ENCODE measurements at regions not wholly inside any gene's neighbourhood (a gene's known extent, or its start where the extent isn't known, plus 50 kb on each side); places are given as distances from the start of the nearest gene placed in this dataset.

GRCh38 chr7:32263611-32264010 is 193.4 kb upstream of the PDE1C start:
- no peak for DNase-seq

- no peak for DNase-seq
Observed at GRCh38 chr7:32262315-32262714, 192.1 kb upstream of the PDE1C start.

GRCh38 chr7:32259931-32260596 is 189.9 kb upstream of the PDE1C start:
- no peak for DNase-seq

- DNase-seq = no peak
Observed at GRCh38 chr7:32258265-32258664, 188.1 kb upstream of the PDE1C start.

- no peak for DNase-seq
Observed at GRCh38 chr7:32257621-32258020, 187.4 kb upstream of the PDE1C start.

- no peak for DNase-seq
Observed at GRCh38 chr7:32256811-32257210, 186.6 kb upstream of the PDE1C start.

GRCh38 chr7:32256376-32256775 is 186.2 kb upstream of the PDE1C start:
- no peak for DNase-seq

GRCh38 chr7:32255036-32255435 is 184.8 kb upstream of the PDE1C start:
- no peak for DNase-seq

GRCh38 chr7:32253299-32253698 is 183.1 kb upstream of the PDE1C start:
- no peak for DNase-seq

- no peak for DNase-seq
Observed at GRCh38 chr7:32251659-32252058, 181.5 kb upstream of the PDE1C start.

- DNase-seq = no peak
Observed at GRCh38 chr7:32250471-32251260, 180.5 kb upstream of the PDE1C start.

GRCh38 chr7:32250003-32250402 is 179.8 kb upstream of the PDE1C start:
- DNase-seq = no peak

GRCh38 chr7:32248522-32248921 is 178.3 kb upstream of the PDE1C start:
- no peak for DNase-seq

GRCh38 chr7:32244806-32245345 is 174.7 kb upstream of the PDE1C start:
- no peak for DNase-seq

GRCh38 chr7:32243687-32244290 is 173.6 kb upstream of the PDE1C start:
- DNase-seq = no peak

- no peak for DNase-seq
Observed at GRCh38 chr7:32242436-32242835, 172.2 kb upstream of the PDE1C start.

- no peak for DNase-seq
Observed at GRCh38 chr7:32241636-32242035, 171.4 kb upstream of the PDE1C start.

- no peak for DNase-seq
Observed at GRCh38 chr7:32239764-32240163, 169.6 kb upstream of the PDE1C start.

GRCh38 chr7:32228601-32229000 is 158.4 kb upstream of the PDE1C start:
- DNase-seq = no peak

GRCh38 chr7:32227746-32228145 is 157.5 kb upstream of the PDE1C start:
- DNase-seq = no peak

- DNase-seq = no peak
Observed at GRCh38 chr7:32224276-32224675, 154.1 kb upstream of the PDE1C start.

- DNase-seq = no peak
Observed at GRCh38 chr7:32223721-32224120, 153.5 kb upstream of the PDE1C start.

- DNase-seq = no peak
Observed at GRCh38 chr7:32223071-32223650, 153.0 kb upstream of the PDE1C start.

Data from activated naive CD4-positive, alpha-beta T cell treated with anti-CD3 and anti-CD28 coated beads, Interleukin-2, amount 50 U/mL, for 16 hours (primary cell).